GM19397 (cell line): ENCODE measurements at regions not wholly inside any gene's neighbourhood (a gene's known extent, or its start where the extent isn't known, plus 50 kb on each side); places are given as distances from the start of the nearest gene placed in this dataset.
A peak's percentile ranks its signal among the peaks of the same experiment; 100 is the strongest.
"Not testable (repeated sequence)": the region's sequence is repeated elsewhere in the genome, so short reads cannot be mapped to it uniquely, and the experiment has no call there.

Experiments
- ATAC-seq: cut with Tn5 transposase; IDR thresholded peaks from one replicate; pipeline ENCODE4 v1.9.1; 2021; ENCODE audit warnings: mild to moderate bottlenecking, moderate library complexity; ENCODE audit not compliant: unreplicated experiment

- ATAC-seq, result peak; percentile 24
Measured at GRCh38 chr3:59374091-59374817, 324.4 kb upstream of the CFAP20DC start.

DNA sequence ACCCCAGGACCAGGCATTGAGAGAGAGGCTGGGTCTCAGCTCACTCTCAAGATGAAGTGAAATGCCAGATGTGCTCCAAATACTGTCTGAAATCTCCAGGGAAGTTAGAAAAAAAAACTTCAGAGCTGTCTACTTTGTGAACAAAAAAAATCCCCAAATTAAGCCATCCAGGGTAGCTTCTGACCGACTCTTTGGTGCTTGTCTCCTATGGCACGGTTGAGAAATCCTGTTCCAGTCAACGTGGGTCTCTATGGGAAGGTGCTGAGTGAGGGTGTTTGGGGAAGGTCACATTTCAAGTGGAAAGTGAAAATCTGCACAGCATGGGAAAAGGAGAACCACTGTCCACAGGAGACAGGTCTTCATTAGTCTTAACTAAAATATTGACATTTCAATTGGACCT, 322.5 kb upstream of the CFAP20DC start:
- ATAC-seq, result no peak

DNA sequence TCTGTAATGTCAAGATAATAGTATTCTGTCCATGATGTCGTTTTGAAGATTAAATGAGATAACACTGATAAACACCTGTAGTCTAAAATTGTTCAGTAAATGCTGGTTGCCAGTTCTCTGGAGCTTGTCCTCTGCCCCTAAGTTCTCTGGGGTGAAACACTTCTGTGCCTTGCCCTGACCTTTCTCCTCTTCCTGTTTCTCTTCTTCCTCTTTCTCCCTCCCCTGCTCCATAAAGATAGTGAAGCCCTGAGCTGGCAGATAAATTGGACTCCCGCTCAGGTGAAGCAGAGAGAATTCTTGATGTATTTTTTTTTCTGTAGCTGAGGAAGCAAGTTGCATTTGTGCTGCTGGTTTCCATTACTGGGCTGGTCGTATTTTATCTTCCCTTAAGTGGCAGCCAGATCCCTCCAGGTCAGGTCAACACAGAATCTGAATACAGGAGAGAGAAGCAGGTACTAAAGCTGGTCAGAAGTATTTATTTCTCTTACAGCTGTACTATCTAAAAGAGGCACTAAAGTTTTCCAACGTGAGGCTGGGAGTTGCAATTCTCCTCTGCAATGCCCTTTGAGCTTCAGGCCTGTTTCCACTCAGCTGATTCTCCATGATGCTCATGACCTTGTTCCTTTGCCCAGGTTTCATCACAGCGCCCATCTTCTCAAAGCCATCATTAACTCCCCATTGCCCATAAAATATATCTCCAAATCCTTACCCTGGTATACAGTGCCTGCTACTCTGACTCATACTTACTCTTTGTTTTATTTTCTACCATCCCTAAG, 319.3 kb upstream of the CFAP20DC start:
- no peak for ATAC-seq

DNA sequence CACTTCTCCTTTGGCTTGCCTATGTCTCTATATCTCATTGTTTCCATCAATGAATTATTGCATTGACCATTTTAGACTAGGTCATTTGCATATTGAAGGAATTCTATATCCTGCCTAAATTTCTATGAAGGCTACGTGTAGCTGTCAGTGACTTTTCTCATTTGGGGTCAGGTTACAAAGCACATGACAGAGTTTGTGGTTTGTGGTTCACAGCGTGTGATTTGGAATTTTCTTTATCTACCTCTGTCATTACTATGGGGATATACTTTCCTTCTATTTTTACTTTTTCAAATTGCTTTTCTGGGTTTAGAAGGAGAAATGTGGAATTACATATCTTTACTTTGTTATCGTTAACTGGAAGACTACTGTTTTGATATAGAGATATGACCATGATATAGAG, 317.3 kb upstream of the CFAP20DC start:
- no peak for ATAC-seq

DNA sequence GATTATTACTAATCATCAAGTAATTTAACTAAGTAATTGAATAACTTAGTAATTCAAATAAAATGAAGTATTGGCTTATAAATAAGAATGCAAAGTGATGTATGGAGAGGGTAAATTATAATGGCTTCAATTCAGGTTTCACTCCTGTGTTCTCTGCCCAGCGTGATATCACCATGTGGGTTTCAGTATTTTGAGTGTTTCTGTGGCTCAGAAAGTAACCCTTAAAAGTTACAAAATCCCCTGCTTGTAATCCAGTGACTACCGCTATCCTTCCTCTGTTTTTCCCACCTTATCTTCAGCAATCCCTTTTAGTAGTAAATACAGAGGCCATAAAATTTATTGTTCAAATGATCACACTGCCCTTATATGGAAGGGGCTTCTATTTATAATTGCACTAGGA, 316.4 kb upstream of the CFAP20DC start:
- no peak for ATAC-seq

GRCh38 chr3:59364496-59364895, 314.7 kb upstream of the CFAP20DC start:
- no peak for ATAC-seq

DNA sequence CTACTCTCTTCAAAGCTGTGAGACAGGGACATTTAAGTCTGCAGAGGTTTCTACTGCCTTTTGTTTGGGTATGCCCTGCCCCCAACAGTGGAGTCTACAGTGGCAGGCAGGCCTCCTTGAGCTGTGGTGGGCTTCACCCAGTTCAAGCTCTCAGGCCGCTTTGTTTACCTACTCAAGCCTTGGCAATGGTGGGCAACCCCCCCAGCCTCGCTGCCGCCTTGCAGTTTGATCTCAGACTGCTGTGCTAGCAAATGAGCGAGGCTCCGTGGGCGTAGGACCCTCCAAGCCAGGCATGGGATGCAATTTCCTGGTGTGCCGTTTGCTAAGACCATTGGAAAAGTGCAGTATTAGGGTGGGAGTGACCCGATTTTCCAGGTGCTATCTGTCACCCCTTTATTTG, 310.5 kb upstream of the CFAP20DC start:
- not testable (repeated sequence) for ATAC-seq

DNA sequence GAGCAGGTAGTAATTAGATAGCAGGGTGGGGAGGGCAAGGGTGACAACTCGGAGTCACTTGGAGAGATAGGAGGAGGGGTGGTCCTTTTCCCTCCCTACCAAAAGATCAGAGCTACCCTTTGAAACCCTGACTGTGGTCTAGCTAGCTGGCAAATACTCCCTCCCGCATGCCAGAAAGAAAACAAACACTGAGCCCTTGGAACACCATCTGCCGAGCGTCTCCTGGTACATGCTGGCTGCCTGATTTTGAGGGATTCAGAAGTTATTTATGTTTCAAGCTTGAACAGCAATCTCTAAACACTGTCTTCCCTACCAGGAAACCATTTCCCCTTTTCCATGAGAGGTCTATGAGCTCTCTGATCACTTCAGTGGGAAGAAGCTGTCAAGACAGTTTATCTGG, 291.6 kb upstream of the CFAP20DC start:
- no peak for ATAC-seq

GRCh38 chr3:59339818-59340217, 290.0 kb upstream of the CFAP20DC start:
- ATAC-seq, result no peak

DNA sequence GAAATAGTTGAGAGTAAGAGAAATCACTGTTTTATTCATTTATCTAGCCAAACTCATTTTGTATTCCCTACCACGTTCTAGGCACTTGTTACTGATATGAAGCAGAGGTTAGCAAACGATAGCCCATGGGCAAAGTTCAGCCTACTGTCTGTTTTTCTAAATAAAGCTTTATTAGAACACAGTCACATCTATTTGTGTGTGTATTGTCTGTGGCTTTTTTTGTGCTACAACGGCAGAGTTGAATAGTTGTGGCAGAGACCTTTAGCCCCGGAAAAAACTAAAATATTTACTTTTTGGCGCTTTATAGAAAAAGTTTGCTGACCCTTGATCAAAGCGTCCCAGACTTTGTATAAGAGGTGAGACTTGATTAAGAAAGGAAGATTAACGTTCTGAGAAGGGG, 289.1 kb upstream of the CFAP20DC start:
- ATAC-seq, result no peak

GRCh38 chr3:59335338-59335737, 285.5 kb upstream of the CFAP20DC start:
- ATAC-seq, result no peak

DNA sequence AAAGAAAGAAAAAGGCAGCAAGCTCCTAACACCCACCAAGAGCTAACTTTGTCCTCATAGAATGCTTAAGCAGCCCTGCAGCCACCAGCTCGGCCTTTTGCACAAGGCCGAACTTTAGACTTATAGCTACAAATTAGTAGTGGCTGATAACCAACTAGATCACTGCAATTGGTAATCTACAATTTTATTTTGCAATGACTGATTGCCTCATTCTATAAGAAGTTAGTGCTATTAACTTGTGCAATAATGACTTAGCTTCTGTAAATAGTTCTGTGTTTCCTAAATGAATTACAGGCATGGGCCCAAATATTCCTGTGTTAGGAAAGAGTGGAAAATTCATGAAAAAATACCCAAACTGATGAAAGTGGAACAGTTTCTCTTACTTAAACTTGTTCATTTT, 284.8 kb upstream of the CFAP20DC start:
- ATAC-seq, result no peak

DNA sequence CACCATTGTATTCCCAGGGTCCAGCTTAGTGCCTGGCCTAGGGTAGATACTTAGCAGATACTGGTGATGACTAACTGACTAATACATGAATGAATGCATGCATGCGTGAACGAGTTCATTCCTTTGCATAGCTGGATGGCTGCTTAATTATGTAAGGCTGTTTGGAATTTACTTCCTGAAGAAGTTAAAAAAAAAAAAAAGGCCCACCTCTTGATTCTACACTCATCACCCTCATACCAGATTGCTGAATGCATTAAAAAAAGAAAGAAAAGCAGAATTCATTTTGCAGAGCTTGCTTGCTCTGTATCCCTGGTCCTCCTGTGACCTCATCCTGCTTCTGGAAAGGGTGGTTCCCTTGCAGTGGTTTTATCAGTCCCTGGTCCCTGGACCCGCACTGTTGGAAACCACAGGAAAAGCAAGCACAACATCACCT, 277.6 kb upstream of the CFAP20DC start:
- no peak for ATAC-seq

GRCh38 chr3:59326246-59327024, 276.6 kb upstream of the CFAP20DC start:
- ATAC-seq, result no peak

GRCh38 chr3:59321881-59322540, 272.2 kb upstream of the CFAP20DC start:
- ATAC-seq, result no peak

DNA sequence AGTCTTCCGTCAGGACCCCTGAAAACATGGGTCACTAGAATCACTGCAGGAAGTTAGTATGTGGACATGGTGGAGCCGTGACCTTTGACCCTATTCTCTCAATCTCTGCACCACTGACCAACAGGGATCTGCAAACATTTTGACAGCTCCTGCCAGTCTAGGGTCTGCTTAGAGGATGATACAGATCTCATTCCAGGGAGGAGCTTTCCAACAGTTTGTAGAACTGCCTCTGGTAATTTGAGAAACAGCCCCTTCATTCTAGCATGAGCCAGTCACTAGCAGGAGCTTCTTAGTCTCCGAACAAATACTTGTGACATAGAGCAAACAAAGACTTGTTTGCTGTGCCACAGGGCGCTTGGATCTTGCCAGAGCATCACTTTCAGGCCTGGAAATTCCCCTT, 270.3 kb upstream of the CFAP20DC start:
- no peak for ATAC-seq

DNA sequence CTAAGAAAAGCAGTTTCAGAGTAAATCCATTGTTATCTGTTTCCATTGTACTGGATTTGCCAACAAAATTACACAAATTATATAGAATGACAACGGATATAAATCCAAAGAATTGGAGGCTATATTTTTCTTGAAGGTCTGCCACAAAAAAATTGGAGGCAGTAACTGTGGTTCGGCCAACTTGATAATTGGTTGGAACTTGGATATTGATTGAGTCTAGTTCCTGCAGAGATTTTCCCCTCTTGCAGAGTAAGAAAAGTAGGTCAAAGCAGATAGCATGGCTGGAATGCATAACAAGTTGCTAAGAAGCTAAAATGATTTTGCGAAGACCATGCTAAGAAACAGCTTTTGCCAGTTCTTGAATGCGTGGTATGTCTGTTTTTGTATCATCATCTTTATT, 269.6 kb upstream of the CFAP20DC start:
- no peak for ATAC-seq

DNA sequence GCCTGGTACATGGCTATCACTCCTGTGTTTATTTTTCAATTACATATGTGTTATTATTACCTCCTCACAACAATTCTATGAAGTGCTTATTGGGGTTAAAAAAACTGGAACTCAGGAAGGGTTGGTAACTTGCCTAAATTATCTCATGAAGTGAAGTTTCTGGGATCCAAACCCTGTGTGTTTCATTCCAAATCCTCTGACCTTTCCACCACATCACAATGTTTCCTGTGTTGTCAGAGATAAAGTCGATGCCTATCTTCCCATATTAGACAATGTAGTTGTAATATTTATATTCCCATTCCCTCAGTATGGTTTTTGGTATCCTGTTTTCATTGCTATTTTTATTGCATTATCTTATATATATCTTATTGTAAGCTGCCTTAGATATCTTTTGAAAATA, 269.1 kb upstream of the CFAP20DC start:
- ATAC-seq, result no peak

- ATAC-seq, result no peak
Measured at GRCh38 chr3:59317386-59317785, 267.6 kb upstream of the CFAP20DC start.

DNA sequence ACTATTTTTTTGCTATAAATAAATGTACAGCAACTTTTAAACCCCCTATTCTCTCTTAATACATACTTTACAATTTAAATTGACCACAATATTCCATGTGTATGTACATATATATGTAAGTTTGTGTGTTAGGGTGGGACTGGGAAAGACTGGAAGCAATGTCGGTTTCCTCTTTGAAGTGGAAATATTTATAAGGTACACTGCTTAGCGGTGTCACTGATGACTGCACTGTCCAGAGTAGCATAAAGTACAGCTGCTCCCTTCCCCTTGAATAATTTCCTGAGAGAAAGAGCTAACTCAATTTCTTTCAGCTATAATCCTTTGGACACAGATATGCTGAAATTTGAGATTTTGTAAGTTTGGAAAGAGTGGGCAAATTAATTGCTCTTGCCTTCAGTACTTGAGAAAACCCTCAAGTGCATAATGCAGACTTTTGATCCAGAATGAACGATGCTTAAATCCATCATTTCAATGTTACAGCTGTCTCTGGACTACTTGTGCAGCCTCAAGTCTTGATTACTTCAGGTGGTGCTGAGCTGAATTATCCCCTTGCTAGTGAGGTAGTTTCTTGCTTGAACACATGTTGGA, 267.0 kb upstream of the CFAP20DC start:
- ATAC-seq, result no peak

DNA sequence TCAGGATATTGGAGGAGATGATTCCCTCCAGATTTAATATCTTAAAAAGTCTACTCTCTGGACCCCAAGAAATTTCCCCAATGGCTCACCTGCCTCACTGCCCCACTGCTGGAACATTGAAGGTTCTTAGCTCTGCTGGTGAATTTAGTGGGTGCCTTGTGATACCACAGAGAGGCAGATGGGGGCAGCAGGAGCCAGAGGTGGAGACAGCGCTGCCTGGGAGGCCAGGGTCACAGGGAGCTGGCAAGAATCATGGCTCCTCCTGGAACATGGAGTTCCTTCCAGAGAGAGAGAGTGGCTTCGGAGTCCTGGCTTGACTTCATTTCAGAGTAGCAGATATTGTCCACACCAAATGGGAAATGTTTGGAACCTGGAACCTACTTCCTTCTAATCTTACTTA, 263.5 kb upstream of the CFAP20DC start:
- no peak for ATAC-seq
